ENCODE measurements at regions not wholly inside any gene's neighbourhood (a gene's known extent, or its start where the extent isn't known, plus 50 kb on each side); places are given as distances from the start of the nearest gene placed in this dataset.

DNA sequence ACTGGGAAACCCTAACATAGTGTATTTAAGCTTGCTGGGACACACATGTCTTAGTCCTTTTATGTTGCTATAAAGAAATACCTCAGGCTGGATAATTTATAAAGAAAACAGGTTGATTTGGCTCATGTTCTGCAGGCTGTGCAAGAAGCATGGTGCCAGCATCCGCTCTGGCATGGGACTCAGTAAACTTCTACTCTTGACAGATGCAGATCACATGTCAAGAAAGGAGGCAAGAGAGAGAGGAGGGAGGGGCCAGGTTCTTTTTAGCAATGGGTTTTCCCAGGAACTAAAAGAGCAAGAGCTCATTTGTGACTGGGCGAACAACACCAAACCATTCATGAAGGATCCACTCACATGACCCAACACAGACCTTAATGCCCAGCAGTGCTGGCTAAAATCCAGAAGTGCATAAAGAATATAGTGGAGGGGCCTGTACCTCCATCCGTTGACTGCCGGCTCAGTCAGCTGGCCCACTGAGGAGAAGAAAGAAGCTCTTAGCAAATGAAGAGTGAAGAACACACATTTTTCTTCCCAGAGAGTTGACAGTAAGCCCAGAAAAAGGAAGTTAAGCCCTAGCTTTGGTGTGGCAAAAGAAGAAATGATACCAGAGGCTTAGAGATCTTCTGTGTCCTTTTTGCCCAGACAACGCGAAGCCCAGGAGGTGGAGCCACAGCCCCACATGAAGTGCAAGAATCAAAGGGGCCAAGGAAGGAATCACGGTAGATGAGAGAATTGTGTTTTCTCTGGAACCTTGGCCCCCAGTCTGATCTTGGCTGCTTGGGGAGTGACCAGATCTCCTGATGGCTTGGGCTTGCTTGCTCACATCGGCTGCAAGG is 183.5 kb upstream of the FAM98A start:
- DNase-seq (ENCODE audit: low read depth) = no peak

DNA sequence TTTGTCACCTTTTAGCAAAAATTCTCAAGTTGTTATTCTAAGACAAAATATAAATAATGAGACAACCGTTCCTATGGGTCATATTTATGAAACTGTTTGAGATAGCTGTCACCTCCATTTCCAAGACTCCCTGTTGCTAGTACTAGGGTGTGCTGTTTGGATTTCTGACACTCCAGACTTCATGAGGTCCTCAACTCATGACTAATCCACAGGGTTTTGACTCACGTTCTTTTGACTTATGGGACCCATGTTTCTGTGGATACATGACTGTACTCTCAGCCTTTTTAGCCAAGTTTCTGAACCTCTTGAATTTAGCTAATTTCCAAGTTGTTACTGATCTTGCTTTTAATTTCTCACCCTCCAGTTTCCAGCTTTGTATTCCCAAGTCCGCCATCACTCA is 178.7 kb upstream of the FAM98A start:
- no peak for DNase-seq (ENCODE audit: low read depth)

DNA sequence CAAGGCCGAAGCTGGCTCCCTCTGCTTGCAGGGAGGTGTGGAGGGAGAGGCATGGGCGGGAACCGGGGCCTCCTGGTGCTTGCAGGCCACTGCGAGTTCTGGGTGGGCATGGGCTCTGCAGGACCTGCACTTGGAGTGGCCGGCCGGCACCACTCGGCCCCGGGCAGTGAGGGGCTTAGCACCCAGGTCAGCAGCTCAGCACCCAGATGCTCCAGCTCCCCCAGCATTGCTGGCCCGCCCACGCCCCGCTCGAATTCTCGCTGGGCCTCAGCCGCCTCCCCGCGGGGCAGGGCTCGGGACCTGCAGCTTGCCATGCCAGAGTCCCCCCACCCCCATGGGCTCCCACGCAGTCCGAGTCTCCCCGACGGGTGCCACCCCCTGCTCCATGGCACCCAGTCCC is 176.2 kb upstream of the FAM98A start:
- DNase-seq (ENCODE audit: low read depth) = no peak

DNA sequence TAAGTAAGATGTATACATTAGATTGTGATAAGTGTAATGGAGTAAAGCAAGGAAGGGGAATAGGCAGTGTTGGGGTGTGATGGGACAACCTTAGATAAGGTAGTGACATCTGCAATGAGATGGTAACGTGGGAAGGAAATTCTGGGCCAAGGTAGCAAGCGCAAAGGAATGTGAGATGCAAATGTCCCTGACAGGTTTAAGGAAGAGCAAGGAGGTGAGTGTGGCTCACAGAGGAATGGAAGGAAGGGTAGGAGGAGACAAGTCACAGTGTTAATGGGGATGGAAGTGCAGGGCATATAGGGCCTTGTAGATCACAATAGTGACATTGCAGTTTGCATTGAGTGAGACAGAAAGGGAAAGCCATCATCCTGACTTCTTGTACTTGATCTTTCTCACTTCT is 170.9 kb upstream of the FAM98A start:
- DNase-seq (ENCODE audit: low read depth) = no peak

DNA sequence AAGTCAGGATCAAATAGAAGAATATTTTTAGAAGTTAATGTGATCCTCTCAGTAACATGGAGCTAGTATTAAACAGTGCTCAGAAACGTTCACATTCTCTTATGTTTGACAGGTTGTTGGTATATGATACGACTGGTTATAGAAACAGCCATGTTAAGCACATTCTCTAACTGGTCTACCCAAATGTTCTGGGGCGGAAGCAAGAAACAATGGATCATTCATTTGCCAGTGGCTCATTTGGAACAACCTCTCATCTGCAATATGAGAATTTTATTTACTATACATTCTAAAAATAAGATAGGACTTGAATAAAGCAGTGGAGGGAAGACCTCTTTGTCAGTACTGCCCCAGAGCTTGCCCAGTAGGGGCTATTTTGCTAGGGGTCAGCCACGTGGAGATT is 167.1 kb upstream of the FAM98A start:
- no peak for DNase-seq (ENCODE audit: low read depth)

DNA sequence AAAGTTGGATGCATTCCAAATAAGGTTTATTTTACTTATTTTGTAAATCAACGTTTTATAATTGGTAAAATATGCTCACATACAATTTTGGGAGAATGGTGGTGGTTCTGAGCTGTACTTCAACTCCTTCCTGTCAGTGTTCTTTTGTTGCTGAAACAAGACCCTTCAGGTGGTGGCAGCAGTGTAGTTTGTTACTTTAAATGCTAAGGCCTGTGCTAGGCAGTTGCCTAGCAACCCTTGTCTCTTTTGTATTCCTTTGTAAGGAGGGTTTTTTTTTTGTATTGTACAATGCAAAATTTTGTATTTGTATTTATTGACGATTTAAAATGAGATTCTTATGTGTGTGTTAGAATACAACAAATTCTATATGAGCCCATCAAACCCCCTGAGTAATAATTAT is 166.0 kb upstream of the FAM98A start:
- no peak for DNase-seq (ENCODE audit: low read depth)

DNA sequence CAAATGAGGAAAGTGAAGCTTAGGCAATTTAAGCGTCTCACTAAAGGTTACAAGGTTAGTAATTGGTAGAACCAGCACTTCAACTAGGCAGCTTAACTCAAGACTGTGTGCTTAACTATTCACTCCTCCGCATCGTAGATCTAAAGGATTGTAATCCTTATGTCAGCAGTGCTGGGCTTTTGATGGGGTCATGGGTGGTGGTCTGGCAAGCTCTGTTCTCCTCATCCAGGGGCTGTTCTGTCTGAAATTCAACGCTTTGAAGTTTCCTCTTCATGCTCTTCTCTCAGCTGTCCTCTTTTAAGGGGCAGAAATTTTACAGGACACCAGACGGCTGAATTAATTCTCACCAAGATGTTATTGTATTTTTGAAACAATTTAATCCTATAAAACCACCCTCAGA is 165.5 kb upstream of the FAM98A start:
- DNase-seq (ENCODE audit: low read depth) = no peak

DNA sequence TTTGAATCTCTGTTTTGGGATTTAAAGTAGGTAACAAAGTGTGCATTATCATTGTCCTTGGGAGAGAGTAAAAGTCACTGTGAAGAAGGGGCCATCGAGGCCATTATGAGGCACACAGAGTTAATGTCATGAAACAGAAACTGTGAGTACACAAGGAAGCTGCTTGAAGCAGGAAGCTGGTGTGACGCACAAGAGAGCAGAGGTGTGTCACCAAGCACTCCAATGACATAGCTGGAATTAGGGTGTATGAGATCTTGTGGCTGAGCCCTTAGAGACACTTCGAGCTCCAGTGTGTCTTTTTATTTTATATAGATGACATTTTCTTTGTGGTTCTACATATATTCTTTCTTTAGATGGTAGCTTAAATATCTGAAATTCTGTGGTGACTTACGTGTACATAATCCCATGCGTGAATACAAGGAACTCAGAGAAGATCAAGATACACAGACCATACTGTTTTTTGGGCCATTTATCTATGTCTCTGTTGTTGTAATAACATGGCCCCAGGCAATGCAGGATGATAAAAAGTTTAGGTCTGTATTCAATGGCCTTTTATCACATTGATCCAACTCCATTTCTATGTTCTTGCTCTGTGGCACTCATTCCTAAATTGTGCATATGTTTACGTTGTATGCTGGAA is 164.7 kb upstream of the FAM98A start:
- DNase-seq (ENCODE audit: low read depth) = no peak

DNA sequence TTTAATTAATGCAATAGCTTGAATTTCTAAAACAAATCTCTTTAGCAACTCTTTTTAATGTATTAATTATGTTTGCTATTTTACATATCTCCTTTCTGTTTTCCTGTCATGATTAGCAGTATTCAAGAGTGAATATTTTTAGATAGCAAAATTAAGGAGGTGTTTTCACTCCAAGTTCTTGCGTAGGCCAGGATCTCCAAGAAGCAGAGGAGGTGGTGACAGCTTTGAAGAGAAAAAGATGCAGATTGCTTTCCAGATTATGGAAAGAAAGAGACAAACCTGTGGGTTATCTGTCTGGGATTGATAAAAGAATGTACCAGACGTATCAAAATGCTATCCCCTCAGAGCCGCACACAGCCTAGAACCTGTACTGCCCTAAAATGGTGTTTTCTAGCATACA is 163.5 kb upstream of the FAM98A start:
- no peak for DNase-seq (ENCODE audit: low read depth)

DNA sequence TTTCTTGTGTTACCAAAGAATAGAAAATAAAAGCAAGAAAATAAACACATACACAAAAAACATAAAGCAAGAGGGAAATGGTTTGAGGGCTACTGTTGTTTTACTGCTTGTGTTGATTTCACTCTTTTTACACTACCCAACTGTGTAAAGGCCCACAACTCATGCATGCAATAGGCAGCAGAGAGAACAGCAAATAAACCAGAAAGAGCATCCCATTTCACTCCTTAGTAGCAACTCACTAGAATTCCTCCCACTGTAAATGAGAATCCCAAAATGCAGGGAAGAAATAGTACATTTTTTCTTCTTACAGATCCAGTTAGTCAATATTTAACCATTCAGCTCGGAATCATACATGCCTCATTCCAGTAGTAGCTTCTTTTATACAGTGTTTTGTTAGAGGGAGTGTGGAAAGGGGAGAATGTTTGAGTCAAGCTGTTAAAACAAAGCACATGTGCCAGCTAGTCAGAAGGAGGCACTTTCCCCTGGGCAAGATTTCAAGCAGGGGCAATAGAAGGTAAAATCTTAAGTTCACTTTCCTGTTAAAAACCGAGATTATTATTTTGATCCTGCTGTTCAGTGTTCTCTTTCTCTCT is 147.2 kb upstream of the FAM98A start:
- no peak for DNase-seq (ENCODE audit: low read depth)

DNA sequence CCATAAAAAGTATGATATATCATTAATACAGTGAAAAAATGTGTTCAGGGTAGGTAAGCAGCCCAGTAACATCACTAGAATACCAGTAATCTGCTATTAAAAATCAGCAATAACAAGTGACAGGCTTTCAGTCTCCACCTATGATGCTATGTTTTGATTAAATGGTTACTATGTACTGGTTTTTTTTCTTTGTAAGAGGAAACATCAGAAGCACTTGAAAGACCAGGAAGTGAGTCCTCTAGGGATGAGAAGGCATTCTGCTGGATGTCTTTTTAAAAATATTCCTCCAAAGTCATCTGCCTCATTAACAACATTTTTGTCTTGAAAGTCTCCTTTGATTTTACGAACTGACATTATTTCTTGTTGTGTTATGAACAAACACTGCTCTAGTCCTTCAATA is 136.0 kb upstream of the FAM98A start:
- DNase-seq (ENCODE audit: low read depth) = no peak

DNA sequence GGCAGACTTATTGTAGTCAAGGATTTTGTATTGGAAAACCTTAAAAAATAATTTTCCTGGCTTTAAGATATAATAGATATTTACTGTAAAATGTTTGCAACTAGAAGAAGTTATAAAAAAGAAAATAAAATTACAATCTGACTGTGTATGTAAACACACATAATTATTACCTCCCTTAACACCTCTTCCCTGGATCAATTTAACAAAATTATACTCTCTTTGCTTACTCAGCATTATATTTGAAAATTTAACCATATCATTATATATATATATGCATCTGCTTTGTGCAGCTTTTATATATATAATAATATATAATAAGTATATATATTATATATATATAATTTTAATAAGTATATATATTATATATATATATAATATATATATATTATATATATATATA is 131.7 kb upstream of the FAM98A start:
- DNase-seq (ENCODE audit: low read depth) = no peak

DNA sequence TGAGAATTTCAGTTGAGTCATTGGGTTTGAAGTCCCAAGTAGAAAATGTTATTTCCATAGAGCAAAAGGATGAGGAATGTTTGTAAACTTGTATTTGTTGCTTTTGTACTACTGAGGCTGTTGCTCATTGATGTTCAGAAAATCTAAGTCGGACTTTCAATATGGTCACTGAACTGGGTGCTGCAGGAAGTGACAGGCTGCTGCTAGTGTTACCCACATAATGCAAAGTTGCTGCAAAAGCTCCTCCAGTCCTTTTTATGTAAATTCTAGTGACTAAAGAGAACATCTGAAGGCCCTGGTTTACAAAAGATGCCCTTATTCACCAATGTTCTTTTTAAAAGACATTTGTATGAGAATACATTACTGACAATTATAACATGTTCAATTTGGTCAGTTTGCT is 131.1 kb upstream of the FAM98A start:
- DNase-seq (ENCODE audit: low read depth) = no peak

DNA sequence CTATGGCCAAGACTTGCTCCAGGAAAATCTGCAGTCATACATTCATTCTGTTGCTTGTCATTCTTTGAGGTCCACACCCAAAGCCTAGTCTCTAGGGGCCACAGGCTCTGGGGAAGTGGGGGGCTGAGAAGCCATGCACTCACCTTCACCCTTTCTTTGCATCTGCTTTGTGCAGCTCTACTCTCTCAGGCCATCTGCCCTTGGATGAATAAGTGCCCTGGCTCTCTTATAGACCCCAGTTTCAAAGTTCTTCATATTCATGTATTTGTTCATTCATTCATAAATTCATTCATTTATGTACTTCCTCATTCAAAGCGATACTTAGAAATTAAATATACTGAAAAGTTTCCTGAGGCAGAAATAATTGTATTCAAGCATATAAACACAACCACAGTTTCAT is 130.3 kb upstream of the FAM98A start:
- no peak for DNase-seq (ENCODE audit: low read depth)

DNA sequence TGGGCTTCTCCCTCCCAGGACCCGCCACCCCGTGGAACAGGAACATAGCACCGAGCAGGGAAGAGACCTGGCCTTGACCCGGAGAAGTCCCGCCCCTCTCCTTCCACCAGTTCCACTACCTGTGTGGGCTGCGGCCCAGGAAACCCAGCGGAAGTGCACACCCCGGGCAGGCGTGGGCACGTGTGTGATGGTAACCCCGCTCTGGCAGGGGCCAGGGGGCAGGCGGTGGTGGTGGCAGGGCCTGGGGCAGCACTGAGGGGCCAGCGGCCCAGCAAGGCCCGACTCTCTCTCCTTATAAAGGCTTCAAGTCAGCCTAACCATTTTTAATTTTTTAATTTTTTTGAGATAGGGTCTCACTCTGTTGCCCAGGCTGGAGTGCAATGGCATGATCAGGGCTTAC is 129.0 kb upstream of the FAM98A start:
- DNase-seq (ENCODE audit: low read depth) = no peak

DNA sequence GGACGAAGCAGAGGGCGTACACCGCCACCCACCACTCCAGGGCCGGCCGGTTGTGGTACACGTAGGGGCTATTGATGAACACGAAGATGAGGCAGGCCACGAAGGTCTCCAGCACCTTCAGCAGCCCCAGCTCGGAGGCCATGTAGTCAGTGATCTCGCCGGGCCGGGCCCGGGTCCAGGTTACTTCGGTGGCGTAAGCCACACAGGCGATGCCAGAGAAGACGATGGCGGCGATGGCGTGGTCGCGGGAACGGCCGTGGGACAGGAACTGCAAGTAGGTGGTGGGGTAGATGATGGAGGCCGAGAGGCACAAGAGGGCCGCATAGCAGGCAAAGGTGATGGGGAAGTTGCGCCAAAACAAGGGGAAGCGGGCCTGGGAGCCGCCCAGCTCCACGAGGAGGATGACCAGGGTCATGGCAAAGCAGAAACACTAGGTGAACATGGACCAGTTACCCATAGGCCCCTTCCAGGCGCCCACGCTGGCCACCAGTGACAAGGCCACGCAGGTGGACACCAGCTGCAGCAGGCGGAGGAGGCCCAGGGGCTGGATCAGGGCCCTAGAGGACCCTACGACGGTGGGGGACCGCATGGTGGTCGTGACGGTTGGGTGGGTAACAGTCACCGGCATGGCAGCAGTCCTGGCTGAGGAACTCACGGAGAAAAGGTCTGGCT is 128.4 kb upstream of the FAM98A start:
- no peak for DNase-seq (ENCODE audit: low read depth)

DNA sequence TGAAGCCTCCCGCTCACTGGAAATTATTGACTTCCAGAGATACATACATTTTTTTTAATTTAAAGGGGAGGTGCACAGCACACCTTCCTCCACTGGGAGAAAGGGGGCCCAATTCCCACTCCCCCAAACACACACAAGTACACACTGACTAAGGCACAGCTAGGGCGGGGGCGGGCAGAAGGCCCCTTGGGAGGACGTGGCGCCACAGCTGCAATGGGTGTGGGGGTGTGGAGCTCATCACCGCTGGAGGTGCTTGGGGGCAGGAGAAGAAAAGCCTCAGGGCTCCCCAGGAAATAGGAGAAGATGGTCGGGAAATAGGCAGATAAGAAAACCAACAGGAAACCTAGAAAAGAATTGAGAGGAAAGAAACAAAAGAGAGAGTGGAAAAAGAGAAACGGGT is 127.3 kb upstream of the FAM98A start:
- DNase-seq (ENCODE audit: low read depth) = no peak

DNA sequence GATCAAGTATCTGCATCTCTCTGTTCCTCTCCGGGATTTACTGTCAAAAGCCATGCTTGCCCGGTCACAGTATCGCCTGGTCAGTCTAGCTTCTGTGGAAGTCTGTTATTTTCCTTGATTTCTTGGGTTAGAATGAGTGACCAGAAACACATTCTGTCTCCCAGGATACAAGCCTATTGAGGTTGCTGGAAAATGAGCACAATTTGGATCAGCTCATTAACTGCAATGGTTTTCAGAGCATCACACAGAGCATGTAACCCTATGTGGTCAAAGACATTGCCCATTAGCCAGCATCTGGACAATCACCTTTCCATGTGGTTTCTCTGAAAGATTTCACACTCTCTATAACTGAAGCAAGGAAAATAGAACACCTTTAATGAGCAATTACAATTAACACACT is 124.2 kb upstream of the FAM98A start:
- no peak for DNase-seq (ENCODE audit: low read depth)

DNA sequence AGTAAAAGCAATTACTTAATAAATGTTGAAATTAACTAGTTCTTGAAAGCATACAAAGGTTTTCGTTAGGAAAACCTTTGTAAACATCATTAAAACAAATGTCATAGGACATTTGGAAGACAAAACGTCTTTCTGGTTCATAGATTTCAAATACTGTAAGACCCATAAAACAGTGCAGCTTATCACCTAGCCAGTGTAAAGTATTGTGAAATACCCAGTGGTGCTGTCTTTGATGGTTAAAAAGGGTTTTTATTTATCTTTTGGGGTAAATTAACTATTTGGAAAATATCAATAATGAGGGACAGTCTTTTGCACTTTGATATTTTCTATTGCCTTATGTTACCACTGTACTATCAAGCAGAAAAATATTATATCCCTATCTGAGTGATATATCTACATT is 120.0 kb upstream of the FAM98A start:
- DNase-seq (ENCODE audit: low read depth) = no peak

DNA sequence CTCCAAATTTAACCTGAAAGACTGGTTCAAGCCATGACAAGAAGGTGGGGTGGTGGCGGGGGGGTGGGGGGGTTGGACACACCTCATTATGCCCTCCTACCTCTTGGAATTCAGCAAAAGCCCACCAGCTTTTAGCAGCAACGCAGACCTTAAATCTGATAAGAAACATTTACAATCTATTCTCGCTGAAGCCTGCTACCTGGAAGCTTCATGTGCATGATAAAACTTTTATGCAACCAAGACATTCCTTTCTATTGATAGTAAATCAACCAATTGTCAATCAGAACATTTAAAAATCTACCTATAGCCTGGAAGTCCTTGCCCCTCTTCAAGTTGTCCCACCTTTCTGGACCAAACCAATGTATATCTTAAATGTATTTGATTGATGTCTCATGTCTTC is 113.6 kb upstream of the FAM98A start:
- no peak for DNase-seq (ENCODE audit: low read depth)

DNA sequence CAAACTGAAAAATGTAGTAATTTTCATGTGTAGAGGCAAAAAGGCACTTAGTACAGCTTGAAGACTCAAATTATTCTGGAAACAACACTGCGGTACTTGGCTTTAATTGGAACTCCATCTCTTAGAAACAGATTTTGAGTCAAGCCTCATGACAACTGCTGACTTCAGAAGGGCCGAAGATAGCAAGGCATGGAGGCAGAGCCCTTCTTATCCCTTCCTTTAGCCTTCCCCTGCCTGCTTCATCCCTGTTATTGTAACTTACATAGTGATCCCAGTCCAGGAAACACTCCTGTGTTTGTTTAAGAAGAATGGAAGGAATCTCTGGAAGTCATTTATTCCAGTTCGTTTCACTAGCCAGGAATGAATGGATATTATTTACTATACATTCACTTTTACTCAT is 110.9 kb upstream of the FAM98A start:
- DNase-seq (ENCODE audit: low read depth) = no peak

DNA sequence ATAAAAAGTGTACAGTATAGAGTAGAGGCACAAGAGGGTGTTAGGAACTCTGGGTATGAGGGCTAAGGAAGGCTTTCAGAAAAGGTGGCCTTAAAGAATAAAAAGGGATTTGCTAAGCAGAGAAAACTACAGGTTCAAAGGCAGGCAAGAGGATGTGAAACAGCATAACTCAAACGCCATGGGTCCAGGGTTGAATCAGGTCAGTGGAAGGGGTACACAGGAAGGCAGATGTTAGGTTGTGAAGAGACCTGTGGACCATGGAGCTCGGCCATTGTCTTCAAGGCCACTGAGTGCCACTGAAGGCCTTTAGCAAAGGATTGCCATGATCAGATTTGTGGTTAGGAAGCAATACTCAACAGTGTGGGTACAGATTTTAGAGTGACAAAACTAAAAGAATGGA is 108.2 kb upstream of the FAM98A start:
- no peak for DNase-seq (ENCODE audit: low read depth)

DNA sequence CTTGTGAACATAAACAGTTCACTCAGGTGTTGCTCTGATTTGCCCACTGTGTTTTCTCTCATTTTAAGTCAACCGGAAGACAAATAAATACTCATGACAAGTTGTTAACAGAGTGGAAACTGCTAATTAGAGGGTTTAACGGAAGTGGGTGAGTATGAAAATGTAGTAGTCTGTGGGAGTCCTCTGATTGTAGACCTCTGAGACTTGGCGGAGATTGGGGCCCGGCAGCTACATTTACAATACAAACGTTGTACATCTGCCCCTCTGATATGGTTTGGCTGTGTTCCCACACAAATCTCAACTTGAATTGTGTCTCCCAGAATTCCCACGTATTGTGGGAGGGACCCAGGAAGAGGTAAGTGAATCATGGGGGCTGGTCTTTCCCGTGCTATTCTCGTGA is 107.3 kb upstream of the FAM98A start:
- DNase-seq (ENCODE audit: low read depth) = no peak

Data from T follicular helper cell (primary cell).